NCI-H1930 (cell line): ENCODE measurements at regions not wholly inside any gene's neighbourhood (a gene's known extent, or its start where the extent isn't known, plus 50 kb on each side); places are given as distances from the start of the nearest gene placed in this dataset.
"Not testable (repeated sequence)": the region's sequence is repeated elsewhere in the genome, so short reads cannot be mapped to it uniquely, and the experiment has no call there.

Experiments used
- DNase-seq, 2 experiments: peaks; one replicate each; lab custom pipeline; 2025; lab: John Stamatoyannopoulos, UW

DNA sequence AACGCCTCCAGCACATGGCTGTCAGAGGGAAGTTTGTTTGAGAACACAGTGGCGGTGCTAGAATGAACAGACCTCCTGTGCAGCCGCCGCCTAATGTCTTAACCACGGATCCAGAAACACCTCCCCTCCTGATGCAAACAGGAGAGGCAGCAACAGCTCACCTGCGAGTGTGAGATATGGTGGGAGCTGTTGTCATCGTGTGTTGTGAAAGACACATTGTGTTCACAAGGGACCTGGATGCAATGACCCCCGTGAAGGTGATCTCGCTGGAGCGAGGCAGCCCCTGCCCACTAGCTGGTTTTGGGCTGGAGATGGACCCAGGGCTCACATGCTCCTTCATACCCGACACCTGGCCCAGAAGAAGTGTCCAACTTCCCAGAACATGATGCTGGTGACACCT lies 315.3 kb upstream of the C1orf174 start:
- DNase-seq, result no peak

DNA sequence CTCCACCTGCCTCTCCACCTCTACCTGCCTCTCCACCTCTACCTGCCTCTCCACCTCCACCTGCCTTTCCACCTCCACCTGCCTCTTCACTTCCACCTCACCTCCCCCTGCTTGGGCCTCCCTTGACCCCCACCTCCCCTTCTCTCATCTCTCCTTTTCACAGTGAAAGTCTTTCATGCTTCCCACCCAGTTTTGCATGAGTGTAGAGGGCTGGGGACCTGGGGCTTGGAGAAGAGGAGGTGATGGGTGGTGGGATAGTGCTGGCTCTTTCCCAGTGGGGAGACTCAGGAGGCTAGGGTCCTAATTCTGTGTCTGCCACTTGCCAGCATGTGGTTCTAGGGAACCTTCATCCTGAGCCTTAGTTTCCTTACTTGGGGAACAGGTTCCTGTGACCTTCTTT lies 316.2 kb upstream of the C1orf174 start:
- DNase-seq, result no peak

DNA sequence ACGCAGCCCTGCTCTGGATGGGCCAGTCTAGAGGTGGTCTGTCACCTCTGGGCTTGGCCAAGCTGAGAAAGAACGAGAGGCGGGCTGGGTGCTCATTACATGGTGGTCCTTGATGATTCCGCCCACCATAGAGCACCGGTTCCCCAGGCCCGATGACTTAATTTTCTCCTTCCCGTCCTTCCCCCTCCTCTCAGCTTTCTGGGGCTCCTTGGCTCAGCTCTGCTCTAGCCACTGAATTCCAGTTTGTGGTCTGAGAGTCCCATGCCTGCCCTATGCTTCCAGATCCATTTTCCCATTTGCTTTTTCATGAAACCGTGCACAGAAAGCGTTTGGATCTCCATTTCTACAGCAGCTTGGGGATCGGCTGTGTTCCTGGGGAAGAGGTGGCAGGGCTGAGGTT lies 318.5 kb upstream of the C1orf174 start:
- no peak for DNase-seq

DNA sequence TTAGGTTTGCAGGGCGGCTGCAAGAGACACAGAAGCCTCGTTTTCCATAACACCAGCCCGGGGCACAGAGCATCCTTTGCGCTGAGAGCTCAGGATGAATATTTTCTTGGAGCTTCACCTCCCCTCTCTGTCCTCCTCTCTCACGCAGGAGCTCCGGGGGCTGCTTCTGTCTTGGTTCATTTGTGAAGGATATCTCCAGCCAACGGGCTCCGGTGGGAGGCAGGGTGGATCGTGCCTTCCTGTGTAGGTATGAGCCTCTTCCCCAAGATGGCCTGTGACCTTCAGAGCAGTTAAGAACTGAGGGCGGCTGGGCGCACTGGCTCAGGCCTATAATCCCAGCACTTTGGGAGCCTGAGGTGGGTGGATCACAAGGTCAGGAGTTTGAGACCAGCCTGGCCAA lies 319.0 kb upstream of the C1orf174 start:
- DNase-seq, result no peak

DNA sequence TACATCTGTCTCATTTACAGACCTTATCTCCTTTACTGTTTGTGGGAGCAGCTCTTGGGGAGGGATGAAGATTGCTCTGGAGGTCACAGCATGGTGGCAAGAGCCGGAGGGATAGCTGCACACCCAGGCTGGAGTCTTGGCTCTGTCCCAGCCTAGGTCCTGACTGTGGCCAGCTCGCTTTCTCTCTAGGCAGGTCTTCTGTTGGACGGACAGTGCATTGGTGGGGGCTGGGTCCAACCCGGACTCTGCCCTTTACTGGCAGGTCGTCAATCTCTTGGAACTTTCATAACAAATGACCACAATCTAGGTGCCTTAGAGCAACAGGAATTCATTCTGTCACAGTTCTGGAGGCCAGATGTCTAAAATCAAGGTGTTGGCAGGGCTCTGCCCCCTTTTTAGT lies 319.8 kb upstream of the C1orf174 start:
- no peak for DNase-seq

DNA sequence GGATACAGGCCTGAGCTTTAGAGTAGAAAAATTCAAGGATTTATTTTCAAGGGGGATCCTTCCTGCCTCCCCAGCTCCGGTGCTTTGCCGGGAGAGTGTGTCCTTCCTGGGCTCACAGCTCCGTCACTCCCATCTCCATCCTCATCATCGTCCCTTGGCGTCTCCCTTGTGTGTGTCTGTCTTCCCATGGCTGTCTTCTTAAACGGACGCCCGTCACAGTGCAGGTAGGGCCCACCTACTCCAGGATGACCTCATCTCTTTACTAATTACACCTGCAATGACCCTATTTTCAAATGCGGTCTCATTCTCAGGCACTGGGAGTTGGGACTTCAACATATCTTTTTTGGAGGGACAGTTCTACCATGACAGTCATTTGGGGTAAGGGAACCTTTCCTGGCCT lies 320.3 kb upstream of the C1orf174 start:
- no peak for DNase-seq

DNA sequence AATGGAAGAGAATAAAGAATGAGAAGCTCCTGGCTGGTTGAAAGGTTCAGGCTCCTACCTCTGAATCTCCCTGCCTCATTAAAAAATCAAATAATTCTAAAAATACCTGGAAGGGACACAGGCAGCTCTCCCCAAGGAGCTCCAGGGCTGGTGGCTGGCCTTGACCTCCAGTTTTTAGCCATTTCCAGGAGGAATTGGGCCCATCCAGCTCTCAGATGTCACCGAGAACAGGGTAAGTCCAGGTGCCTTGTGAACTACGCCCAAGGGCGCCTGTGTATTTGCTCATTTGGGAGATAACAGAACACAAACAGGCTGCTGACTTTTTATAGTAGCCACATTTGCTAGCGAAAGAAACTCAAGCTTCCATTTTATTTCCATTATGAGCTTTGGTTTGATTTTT lies 321.0 kb upstream of the C1orf174 start:
- DNase-seq, result no peak

DNA sequence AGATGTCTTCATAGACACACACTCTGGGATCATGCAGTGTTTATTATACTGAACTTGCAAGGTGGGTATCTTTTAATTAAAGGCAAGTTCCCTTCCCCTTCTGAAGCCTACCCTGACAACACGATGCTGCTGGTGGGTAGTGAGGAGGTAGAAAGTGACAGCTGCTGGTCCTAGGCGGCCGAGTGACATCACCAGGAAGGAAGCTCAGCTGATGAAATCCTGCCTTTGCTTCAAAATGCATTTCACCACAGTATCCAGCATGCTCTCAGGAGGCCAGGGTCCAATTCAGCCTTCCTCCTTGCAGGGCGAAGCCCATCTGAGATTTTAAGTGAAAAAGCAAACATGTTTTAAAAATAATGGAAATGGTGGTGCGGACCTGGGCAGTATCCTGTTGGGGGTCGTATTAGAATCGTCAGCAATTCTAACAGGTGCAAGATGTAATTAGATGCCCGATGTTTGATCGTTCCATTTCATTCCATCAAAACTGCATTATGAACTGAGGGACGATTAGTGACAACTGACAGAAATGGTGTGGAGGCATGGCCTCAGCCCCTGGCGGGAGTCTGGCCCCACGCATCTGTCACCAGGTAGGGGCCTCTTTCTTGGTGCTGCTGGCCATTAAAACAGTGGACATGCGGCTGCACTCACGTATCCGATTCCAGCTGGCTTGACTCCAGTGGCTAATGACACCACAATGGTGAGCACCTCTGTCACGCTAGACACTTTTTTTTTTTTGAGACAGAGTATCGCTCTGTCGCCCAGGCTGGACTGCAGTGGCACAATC lies 324.8 kb upstream of the C1orf174 start:
- DNase-seq, result no peak

DNA sequence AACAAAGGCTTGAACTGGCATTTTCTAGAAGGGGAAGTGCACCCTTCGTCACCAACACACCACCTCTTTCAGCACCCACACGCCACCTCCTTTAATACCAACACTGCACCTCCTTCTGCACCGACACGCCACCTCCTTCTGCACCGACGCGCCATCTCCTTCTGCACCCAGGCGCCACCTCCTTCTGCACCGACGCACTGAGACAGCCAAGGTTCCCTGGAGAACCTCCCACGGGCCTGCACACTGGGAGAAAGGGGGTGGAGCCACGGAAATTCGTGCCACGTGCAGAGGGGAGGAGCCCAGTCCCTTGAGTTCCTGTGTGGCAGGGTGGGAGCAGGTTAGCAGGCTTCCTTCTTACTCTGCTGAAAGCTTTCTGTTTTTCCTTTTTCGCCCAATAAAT lies 327.9 kb upstream of the C1orf174 start:
- DNase-seq, result no peak

DNA sequence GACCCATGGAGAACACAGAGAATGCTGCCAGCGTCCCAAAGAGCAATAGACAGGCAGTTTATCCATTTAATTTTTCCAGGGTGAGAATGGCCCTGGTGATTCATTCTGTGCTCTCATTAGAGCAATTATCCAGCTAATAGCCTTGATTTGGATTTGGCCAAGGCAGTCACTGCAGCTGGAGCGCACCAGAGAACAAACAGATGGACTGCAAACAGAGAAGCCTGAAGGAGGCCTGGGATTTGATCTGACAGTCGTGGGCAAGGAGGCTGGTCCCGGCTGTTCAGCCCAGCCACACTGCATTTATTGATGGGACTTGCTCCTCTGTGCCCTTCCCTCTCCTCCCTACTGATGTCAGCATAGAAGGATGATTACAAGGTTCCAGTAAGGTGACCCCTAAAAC lies 353.9 kb upstream of the C1orf174 start:
- no peak for DNase-seq

DNA sequence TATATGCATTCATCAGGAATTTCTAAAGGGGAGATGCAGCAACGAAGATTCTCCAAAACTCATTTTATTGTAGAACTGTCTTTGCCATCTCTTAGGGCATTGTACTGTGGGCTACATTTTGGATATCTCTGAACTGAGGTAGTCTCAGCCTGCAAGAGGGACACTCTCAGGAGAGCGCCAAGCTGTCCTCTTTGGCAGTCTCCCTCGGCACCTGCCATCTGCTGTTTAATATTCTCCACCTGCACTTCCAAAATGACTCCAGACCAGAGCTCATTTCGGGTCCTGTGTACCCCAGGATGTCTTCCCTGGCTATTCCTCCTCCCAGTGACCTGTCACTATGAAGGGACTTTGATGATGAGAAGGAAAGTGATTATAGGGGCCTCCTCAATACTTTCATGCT lies 356.3 kb upstream of the C1orf174 start:
- DNase-seq, result no peak

DNA sequence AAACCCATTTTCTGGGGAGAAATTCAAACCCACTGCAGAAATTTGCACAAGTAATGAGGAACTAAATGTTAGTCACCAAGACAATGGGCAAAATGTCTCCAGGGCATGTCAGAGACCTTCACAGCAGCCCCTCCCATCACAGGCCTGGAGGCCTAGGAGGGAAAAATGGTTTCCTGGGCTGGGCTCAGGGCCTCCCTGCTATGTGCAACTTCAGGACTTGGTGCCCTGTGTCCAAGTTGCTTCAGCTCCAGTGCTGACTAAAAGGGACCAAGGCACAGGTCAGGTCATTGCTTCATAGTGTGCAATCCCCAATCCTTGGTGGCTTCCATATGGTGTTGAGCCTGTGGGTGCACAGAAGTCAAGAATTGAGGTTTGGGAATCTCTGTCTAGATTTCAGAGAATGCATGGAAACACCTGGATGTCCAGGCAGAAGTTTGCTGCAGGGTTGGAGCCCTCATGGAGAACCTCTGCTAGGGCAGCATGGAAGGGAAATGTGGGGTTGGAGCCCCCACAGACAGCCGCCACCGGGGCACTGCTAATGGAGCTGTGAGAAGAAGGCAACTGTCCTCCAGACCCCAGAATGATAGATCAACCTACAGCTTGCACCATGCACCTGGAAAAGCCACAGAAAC lies 358.2 kb upstream of the C1orf174 start:
- not testable (repeated sequence) for DNase-seq

DNA sequence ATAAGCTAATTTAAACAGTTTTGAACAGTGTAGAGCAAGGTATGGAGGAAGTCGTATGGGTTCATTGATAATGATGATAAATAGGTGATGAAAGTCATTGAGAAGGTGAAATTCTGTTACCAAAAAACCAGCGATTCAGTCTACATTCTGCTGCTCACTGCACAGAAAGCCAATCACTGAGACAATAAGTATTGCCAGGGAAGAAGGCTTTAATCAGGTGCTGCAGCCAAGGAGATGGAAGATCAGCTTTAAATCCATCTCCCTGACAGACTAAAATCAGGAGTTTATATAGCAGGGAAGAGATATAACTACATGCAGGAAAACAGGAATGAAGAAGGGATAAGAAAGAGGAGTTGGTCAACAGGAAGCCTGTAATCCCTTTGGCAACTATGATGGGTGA lies 361.3 kb upstream of the C1orf174 start:
- no peak for DNase-seq

DNA sequence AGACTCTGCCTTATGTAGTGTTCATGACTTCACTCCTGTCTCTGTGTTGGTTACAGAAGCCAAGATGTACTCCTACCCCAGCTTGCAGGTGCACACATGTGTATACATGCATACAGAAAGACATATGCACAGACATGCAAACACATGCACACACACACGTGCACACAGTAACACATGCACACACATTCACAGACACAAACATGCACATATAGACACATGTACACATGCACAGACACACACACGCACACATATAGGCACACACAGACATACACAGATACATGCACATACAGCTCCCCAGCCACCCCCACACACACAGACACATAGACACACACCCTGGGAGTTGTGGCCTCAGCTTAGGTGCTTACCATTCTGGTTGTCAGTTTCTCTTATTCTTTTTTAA lies 362.6 kb upstream of the C1orf174 start:
- DNase-seq, result no peak

DNA sequence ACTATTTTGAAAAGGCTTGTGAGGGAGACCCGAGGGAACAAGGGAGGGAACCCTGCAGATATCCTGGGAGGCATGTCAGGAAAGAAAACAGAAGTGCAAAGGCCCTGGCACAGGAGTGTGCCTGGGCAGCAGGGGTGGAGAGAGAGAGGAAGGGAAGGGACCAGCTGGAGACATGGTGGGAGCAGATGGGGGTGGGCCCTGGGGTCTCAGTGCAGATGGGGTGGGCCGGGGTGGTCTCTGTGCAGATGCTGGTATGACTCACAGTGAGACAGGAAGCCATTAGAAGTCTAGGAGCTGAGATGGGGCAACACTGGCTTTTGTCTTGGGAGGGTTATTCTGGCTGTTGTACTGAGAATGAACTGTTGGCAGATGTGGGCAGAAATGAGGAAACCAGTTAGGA lies 363.6 kb upstream of the C1orf174 start:
- no peak for DNase-seq

DNA sequence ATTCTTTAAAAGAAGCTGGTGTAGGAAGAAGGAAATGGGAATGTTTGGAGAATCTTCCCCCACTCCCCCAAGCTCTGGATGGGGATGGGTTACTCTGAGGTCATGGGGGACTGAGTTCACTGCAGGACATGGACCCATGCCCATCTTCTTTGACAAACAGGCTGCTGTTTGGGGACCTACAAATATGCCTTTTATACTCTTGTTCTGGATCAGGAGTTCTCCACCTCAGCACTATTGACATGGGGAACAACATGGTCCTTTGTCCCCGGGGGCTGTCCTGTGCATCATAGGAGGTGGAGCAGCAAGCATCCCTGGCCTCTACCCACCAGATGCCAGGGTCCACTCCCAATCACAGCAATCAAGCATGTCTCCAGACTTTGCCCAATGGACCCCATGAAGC lies 365.8 kb upstream of the C1orf174 start:
- no peak for DNase-seq

DNA sequence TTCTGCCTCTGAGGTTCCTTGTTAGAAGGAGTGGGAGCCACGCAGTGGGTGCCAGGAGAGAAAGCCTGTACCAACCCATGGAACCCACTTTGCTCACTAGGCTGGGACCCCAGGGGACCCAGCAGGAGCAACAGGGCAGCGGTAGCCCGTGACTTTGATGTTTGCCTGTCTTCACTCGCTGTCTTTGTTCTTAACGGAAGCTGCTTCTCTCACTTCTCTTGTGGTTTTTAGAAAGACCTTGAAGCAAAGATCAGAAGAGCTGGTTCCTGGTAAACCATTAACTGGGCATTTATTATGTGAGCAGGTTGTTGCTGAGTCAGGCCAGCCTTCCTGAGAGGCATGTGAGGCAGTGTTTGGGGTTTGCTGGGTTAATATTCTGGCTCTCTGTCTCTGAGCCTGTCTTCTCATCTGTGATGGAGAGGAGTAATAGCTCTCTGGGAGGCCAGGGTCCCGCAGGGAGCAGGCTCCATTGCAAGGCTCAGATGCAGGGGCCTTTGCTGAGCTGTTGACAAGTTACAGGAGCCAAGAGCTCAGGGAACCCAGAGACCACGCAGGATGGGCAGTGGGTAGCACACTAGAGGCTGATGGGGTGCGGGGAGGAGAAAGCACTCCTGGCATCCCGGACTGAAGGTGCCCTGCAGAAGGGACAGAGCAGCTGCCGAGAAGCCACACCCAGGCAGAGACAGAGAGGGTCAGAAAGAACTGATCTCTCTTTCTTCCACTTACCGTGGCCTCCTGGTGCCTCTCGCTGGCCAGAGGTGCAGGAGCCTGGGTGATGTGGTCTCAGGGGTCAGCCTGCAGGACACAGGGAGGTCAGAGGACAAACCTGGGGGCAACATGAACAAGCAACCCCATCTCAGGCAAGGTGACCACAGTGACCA lies 367.5 kb upstream of the C1orf174 start:
- DNase-seq, result no peak

DNA sequence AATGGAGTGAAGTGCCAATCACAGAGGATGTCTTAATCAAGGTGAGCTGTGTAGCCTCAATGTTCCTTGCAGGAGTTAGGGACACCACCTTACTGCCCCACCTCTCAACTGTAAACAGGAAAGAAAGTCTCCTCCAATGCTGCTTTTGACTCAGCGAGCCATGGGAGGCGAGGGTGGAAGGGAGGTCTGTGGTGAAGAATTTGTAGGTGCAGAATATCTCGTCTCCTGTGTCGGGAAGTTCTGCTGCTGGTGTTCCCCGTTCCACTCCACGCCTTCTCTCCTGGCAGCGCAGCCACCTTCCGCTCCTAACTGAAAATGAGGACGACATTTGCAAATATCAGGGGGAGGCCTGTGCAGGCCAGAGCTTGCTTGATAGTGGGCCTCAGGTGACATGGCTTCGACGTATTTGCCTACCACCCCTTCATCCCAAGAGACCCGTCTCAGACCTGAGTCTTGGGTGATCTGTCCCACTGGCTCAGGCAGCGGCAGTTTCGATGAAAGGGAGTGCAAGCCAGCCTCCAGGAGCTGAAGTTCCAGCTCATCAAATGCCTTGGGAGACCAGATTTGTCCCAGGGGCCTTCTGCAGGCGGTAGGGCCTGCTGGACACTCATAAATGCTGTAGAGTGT lies 368.3 kb upstream of the C1orf174 start:
- DNase-seq, result no peak

DNA sequence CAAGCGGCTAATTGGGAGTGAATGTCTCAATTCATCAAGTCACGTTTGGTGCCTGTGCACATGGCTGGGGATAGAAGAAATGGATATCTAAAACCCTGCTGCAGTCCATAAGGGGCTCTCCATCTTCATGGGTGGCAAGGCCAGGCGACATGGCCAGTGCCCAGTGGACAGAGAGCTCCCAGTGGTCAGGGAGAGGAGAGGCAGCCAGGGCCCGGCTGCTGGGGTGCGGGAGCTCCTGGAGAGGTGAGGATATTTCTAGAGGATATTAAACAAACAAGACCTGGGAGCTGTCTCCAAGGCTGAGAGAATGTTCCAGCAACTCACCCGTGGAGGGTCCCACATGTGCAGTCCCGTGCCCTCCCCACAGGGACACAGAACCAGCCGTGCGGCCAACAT lies 368.8 kb upstream of the C1orf174 start:
- no peak for DNase-seq

DNA sequence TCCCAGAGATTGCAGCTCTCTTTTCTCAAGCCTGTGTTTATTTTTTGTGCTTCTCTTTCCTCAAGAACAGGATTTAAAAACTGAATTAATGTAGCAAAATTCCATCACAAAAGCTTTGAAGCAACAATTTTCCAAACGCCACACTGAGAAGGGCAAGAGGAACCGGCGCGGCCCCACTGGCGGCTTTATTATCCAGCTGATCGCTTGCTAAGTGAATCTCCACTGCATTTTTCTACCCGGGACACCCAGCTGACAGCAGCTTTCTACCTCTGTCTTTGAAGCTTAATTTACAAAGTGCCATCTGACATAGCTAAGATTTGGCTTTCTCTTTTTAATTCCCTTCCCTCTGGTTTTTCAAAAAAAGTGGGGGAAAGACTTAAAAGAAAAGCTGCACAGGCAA lies 369.3 kb upstream of the C1orf174 start:
- DNase-seq, result no peak

DNA sequence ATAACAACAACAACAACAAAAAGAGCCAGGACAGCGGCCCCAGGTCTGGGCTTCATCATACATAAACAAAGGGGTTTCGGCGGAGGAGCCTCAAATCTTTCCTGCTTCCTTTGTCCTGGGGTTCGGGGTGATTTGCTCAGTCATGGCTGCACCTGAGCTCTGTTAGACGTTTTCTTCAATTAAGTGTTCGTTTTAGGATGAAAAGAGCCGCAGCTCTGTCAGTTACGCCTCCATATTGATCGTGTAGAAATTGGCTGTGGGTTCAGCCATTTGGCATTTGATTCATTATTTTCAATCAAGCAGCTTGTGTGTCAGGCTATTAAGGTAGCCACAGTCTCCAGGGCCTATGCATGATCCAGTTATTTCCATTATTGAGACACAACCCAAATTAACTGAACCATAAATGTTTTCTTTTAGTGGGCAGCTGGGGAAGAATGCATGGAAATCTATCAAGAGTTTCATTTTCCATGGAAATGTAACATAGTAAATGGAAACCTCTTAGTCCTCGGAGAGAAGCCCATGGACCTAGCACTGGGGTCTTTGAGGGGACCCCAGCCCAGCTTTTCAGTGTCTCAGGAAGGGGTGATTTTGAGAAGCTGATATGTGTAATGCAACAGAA lies 370.0 kb upstream of the C1orf174 start:
- no peak for DNase-seq
